ENCODE measurements at regions not wholly inside any gene's neighbourhood (a gene's known extent, or its start where the extent isn't known, plus 50 kb on each side); places are given as distances from the start of the nearest gene placed in this dataset.

- FAIRE-seq (no peak), DNase-seq (ENCODE audit: extremely low read depth in 1 of 4, low spot score in 3 of 4) (no peak), ATAC-seq (no peak)
- Histone ChIP-seq H3K9me3 (replicated peaks; ENCODE audit: control insufficient read depth, insufficient read depth, low read depth, low read length) (no peaks in the 10 kb centered on the region), H3K79me2 (ENCODE audit: control insufficient read depth, insufficient read depth, low read length) (no peaks in the 10 kb centered on the region), H4K20me1 (replicated peaks; ENCODE audit: control insufficient read depth, insufficient read depth, low read length) (no peaks in the 10 kb centered on the region), H3K4me2 (ENCODE audit: insufficient read depth, low read length) (no peak overlapping the region), H3K27ac (ENCODE audit: extremely low read depth, low read depth, low read length) (no peak overlapping the region), H3K9me1 (ENCODE audit: control insufficient read depth, insufficient read depth, low read length) (no peaks in the 10 kb centered on the region), H3K4me1 (replicated peaks in 1 of 2; ENCODE audit: control insufficient read depth in 2 of 2, insufficient read depth in 2 of 2, low read length in 2 of 2) (no peaks in the 10 kb centered on the region), H2AFZ (ENCODE audit: low read depth, low read length) (no peak overlapping the region), H3K4me3 (no peak overlapping the region), H3K9ac (ENCODE audit: insufficient read depth in 1 of 2, low read depth in 2 of 2, low read length in 2 of 2) (no peak overlapping the region), H3K36me3 (ENCODE audit: control insufficient read depth, insufficient read depth, low read length) (no peaks in the 10 kb centered on the region), H3K27me3 (ENCODE audit: control insufficient read depth in 2 of 2, insufficient read depth in 2 of 2, low read length in 2 of 2) (no peaks in the 10 kb centered on the region)
- ChIA-PET POLR2A (no interaction called here), CTCF (ENCODE audit: low intra/inter-chr PET ratio) (no interaction called here)
- in situ Hi-C loops (cut with MboI) (no loop called here), intact Hi-C loops (cut with micrococcal nuclease) (no loop called here)
- no peak for TF ChIP-seq ZBTB9 (CRISPR knock-in tag; IDR thresholded peaks at IDR 0.05)
- TF ChIP-seq ATF2 (CRISPR knock-in tag; IDR thresholded peaks at IDR 0.05), result no peak
- TF ChIP-seq JUN (IDR thresholded peaks at IDR 0.05; ENCODE audit: borderline replicate concordance, low read depth, low read length), result no peak
- TF ChIP-seq JUN (CRISPR knock-in tag; IDR thresholded peaks at IDR 0.05; ENCODE audit: borderline replicate concordance), result no peak
- no peak for TF ChIP-seq MYNN (IDR thresholded peaks at IDR 0.05)
- TF ChIP-seq MYNN (CRISPR knock-in tag; IDR thresholded peaks at IDR 0.05), result no peak
- TF ChIP-seq PHF8 (IDR thresholded peaks at IDR 0.05; ENCODE audit: borderline replicate concordance, low read length), result no peak
- TF ChIP-seq CTCFL (IDR thresholded peaks at IDR 0.05; ENCODE audit: borderline replicate concordance, insufficient read depth, low read depth, low read length, poor library complexity, severe bottlenecking), result no peak
- no peak for TF ChIP-seq TCF7L2 (IDR thresholded peaks at IDR 0.05; ENCODE audit: low read depth, low read length)
- 0% methylated on average over 1 of the region's 2 CpGs for WGBS (ENCODE audit: insufficient coverage, low coverage, missing lambda C conversion rate)
- no TSS peak for BruUV-seq (replicated peaks)
Measured at GRCh38 chr10:44647473-44647872, 262.6 kb upstream of the CXCL12 start.

Data from K562 (cell line).